HG03097 (cell line): ENCODE measurements at regions not wholly inside any gene's neighbourhood (a gene's known extent, or its start where the extent isn't known, plus 50 kb on each side); places are given as distances from the start of the nearest gene placed in this dataset.

Source experiments
- ATAC-seq: cut with Tn5 transposase; IDR thresholded peaks from one replicate; pipeline ENCODE4 v1.9.1; 2021; ENCODE audit not compliant: unreplicated experiment, low FRiP score

GRCh38 chr10:130576427-130576826, 440.2 kb downstream of the GLRX3 start:
- ATAC-seq: no peak

DNA sequence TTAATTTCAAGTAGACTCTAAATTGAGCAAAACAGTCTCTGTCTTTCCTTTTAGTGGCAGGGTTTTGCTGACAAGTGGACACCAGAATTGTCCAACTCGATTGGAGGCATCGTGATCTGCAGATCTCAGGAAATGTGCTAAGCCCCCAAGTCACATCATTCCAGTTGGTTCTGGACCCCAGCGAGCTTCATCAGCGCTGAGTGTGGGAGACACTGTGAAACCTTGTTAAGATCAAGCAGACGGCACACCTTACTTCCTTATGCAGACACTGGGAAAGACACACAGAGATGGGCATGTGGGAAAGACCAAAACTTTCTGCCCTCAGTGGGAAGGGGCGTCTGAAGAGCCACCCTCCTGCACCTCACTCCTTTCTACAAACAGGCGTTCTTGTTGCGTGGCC, 440.8 kb downstream of the GLRX3 start:
- ATAC-seq: no peak

- no peak for ATAC-seq
Observed at GRCh38 chr10:130578532-130579289, 442.5 kb downstream of the GLRX3 start.

GRCh38 chr10:130579913-130580312, 443.7 kb downstream of the GLRX3 start:
- ATAC-seq: no peak

- no peak for ATAC-seq
Observed at GRCh38 chr10:130580975-130581374, 444.8 kb downstream of the GLRX3 start.

GRCh38 chr10:130587718-130588117, 451.5 kb downstream of the GLRX3 start:
- no peak for ATAC-seq

DNA sequence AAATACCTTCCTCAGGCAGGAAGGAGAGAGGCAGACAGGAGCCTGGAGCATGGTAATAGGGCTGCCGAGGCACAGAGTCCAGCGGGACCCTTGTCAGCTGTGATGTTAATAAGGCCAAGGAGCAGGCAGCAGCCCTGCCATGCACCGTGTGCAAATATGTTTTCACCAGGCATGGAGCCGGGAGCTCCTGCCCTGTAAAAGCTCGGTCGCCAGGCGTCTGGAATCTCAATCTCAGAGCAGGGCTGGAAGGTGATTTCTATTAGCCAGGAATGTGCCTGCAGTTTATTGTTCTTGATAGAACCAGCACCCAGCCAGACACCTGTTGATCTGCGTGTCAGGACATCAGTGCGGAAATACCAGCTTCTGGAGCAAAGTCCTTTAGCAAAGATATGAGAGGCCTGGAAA, 469.8 kb downstream of the GLRX3 start:
- no peak for ATAC-seq

DNA sequence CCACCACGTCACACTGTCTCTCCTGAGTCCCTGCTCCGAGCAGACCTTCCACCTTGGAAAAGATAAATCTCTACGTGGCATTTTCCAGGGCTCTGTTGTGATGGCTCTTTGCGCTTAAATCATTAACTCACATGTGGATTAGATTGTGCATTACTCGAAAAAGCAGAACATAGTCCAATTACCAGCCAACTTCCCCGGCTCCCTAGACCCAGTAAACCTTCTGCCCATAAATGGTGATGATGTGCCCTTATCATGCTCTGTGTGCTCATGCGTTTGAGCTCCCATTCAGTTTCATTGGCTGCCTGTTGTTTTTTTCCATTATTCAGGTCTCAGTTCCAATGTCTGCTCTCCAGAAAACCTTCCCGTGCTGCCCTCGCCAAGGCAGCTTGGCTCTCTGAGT, 471.2 kb downstream of the GLRX3 start:
- ATAC-seq: no peak

GRCh38 chr10:130611239-130611638, 475.0 kb downstream of the GLRX3 start:
- ATAC-seq: no peak

- ATAC-seq: no peak
Observed at GRCh38 chr10:130615457-130615856, 479.3 kb downstream of the GLRX3 start.

- no peak for ATAC-seq
Observed at GRCh38 chr10:130617985-130618384, 481.8 kb downstream of the GLRX3 start.

- ATAC-seq: no peak
Observed at GRCh38 chr10:130618647-130619046, 482.5 kb downstream of the GLRX3 start.

DNA sequence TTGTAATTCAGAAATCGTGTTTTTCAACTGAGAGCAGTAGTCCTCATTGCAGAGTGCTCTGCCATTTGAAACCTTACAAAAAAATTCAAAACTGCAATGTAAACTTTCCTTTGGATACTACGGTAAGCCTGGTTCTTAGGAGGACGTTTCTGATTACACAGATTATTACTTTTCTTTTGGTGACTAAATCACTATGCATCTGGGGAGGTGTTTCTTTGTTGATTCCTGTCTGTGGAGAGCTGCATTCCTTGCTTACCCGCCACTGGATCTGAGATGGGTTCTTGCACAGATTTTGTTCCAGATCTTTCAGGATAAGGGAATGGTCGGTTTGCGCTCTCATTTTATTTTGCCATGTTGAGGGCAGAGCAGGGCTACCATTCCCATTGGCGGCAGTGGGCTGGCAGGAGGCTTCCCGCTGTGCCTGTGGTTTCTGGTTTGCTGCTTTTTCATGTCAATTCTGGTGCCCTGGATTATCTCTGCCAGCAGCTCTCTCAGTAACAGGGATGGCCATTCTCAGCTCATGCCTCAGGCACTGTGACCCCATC, 485.1 kb downstream of the GLRX3 start:
- no peak for ATAC-seq

DNA sequence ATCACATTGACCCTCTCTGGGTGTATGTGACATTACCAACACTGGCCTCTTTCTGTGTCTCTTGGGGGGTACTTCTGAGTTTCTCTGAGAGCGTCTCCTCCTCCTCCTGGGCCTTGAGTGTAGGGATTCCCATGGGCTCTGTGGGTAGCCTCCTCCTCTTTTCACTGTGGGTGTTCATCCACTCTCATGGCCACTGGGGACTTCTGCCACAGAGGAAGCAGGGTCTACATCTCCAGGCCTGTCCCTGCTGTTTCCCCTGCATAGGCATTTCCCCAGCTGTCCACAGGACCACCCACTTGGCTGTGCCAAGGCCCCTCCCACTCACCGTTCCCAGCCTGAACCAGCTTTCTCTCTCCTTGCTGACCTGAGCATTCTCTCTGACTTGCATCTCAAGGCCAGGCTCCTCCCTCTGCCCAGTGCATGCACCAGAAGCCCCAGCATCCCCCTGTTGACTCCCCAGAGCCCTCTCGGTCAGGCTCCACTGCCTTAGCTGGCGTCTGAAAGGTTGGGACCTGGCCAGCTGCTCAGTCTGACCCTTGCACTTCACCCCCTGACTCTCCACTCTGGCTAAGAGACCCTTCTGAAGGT, 487.6 kb downstream of the GLRX3 start:
- ATAC-seq: no peak

DNA sequence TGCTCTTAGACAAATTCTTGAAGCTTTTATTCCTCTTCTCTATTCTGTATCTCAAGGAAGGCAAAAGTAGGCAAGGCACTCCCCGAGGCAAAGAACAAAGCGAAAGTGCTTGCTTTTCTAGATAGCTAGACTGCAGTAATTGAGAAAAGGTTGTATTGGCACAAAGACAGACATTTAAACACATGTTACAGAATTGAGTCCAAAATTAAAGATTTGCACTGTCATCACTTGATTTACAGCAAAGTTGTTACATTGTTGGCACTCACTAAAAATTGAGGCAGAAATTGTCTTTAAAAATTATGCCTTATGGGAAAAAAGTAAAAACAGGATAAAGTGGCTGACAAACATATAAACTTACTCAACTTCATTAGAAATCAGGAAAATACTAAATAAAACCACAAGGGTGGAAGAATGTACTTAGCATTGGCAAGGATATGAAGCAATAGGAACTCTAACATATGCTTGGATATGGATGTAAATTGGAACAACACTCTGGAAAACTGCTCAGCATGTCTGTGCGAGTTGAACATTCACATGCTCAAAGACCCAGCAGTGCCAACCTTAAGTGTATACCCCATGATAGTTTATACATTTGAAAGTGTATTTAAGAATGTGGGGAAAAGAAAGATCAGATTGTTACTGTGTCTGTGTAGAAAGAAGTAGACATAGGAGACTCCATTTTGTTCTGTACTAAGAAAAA, 491.3 kb downstream of the GLRX3 start:
- ATAC-seq: no peak

- ATAC-seq: no peak
Observed at GRCh38 chr10:130630135-130630534, 493.9 kb downstream of the GLRX3 start.

GRCh38 chr10:130631142-130632096, 495.2 kb downstream of the GLRX3 start:
- ATAC-seq: no peak

DNA sequence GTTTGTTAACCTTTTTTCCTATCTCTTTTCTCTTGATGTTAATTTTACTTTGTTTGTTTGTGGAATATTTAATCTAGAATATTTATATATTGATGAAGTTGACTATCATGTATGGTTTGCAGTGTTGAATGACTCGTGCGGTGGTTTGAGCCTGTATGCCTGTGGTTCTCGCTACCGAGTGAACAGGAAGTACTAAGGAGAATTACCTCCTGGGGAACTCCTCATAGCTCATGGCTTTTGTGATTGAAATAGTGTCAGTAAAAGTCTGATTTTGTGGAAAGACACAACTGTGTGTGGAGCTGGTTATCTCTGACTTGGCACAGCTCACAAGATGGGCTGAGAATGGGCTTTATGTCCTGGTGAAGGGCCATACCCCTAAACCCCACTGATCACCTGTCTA, 498.6 kb downstream of the GLRX3 start:
- ATAC-seq: no peak

DNA sequence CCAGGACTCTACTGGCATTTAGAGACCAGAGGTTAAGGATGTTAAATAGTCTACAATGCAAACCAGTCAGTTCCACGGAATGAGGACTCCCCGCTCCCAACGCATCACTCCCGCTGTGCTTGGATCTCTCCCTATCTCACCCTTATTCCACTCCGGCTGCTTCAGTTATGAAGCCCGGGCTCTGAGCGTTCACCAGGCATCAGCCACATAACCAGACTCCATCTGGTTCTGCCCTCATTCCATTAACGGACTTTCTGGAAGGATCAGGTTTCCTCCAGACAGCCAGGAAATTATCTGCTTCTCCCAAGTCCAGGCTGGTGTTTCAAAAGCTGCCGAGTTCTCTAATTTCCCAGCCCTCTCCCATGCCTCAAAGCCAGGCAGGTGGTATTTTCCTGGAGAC, 499.3 kb downstream of the GLRX3 start:
- no peak for ATAC-seq

DNA sequence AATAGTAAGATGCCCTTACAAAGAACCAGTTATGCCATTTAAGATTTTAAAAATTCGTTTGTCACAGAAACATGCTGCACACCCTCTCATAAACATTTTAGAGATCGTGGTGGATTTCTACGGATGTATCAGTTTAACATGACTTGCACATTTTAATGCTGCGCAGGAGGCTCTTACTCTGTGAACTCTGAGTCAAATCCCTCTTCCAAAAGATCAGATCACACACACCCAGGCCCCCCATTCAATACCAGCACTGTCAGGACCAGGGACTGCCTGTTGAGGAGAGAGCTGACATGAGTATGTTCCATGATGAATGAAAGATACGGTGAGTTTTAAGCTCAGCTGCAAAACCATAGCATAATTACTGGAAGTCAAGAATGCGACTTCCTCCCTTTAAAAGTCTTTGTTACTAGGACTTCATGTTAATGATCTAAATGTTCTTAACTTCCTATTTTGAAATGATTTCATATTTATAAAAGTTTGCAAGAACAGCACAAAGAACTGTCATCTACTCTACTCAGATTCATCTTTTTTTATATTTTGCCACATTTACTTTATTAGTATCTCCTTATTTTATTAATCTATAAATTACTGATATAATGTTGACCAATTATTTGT, 500.2 kb downstream of the GLRX3 start:
- ATAC-seq: no peak
